Astrocyte (in vitro differentiated cells and primary cell): ENCODE measurements at regions not wholly inside any gene's neighbourhood (a gene's known extent, or its start where the extent isn't known, plus 50 kb on each side); places are given as distances from the start of the nearest gene placed in this dataset.

Experiments
- EZH2 ChIP-seq: IDR thresholded peaks from 2 replicates; pipeline ENCODE4 v1.6.1; 2012; ENCODE audit warnings: mild to moderate bottlenecking, low read length, inconsistent platforms; ENCODE audit not compliant: insufficient read depth
- TF ChIP-seq, protein P1 (sequence below): IDR thresholded peaks from 2 replicates; pipeline ENCODE4 v1.5.1; 2011; ENCODE audit warnings: low read depth, mild to moderate bottlenecking, inconsistent platforms, low read length, moderate library complexity; ENCODE audit not compliant: insufficient read depth

DNA sequence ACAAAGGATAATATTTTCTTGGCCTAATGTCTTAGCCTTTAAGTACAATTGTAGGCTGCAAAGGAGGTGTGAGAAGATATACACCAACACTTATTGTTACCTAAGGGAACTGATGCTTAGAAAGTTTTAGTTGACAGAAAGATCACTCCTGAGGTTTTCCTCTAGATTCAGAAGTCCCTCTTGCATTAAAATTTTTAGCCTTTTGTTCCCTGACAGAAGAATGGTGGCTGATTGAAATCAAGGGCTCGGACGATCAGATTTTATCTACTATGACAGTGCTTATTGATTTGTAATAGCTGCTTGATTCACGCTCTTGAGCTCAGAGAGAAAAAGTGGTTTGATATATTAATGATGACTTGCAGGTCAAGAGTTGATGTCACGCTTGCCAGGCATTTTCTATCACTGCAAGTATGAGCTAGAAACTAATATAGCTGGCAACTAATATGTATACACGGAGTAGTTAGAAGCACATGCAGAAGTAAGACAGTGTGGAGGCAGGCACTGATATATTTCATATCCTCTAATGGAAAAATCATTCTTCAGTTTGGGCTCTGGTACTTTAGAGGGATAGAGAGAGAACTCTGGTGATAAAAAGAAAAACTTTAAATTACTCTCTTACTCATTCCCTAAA is 246.6 kb upstream of the ID4 start:
- TF ChIP-seq, protein P1, sequence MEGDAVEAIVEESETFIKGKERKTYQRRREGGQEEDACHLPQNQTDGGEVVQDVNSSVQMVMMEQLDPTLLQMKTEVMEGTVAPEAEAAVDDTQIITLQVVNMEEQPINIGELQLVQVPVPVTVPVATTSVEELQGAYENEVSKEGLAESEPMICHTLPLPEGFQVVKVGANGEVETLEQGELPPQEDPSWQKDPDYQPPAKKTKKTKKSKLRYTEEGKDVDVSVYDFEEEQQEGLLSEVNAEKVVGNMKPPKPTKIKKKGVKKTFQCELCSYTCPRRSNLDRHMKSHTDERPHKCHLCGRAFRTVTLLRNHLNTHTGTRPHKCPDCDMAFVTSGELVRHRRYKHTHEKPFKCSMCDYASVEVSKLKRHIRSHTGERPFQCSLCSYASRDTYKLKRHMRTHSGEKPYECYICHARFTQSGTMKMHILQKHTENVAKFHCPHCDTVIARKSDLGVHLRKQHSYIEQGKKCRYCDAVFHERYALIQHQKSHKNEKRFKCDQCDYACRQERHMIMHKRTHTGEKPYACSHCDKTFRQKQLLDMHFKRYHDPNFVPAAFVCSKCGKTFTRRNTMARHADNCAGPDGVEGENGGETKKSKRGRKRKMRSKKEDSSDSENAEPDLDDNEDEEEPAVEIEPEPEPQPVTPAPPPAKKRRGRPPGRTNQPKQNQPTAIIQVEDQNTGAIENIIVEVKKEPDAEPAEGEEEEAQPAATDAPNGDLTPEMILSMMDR = no peak
- no peak for TF ChIP-seq EZH2
